ENCODE measurements at regions not wholly inside any gene's neighbourhood (a gene's known extent, or its start where the extent isn't known, plus 50 kb on each side); places are given as distances from the start of the nearest gene placed in this dataset.

DNA sequence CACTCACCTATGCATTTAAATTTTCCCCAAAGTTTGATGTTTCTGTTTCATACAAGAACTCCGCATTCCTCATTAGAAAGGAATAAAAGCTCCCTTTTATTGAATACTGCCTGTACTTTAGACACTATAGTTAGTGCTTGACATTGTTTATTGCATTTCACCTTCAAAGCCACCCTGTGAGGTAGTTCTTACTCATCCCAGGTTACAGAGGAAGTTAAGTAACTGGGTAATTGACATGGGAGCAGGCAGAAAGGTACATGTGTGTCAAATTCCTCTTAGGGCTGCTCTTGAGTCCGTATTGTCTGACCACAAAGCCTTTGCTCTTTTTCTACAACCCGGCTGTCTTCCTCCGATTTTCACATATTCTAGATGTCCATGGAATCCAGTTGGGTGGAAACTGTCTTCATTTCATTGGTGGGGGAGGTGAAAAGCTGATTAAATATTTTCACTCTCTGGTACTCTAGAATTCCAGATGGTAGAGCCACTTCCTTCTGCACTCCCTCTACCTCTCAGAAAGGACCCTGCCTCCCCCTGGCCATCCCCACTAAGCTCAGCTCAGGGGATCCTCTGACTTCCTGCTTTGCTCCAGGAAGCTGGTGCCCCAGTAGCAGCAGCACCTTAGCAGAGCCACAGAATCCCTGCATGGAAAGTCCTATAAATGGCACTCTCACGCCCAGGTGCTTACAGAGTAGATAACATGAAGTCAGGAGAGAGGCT, 319.2 kb downstream of the LRATD1 start:
- ATAC-seq, result no peak
- POLR2A ChIA-PET, result no interaction called here
- BruUV-seq (replicated peaks), result no TSS peak

DNA sequence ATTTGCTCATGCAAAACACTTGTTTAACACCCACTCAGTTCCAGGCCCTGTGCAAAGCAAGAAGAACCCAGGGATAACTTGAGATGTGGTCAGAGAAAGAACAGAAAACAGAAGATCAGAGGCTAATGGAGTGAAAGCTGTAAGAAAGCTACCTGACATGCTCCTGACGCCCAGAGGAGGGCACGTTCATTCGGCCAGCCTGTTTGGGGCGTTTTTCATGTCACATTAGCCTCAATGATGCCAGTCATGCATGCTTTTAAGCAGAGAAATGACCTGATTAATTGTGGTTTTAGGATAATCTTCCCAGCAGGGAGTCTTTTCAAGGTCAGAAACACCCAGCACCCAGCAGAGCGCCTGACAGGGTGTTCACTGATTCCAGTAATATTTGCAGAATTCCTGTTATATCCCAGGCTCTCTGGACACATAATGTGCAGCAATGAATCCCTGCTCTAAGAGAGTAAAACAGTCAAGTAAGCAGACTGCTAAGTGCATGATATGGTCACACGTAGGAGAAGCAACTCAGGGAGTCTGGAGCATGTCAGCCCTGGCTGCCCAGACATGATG, 320.0 kb downstream of the LRATD1 start:
- in situ Hi-C loops (cut with HindIII; ENCODE audit: low pct_unique_long_range_greater_than_20kb, low sequenced_read_pairs), result no loop called here
- TF ChIP-seq SIN3A (IDR thresholded peaks at IDR 0.05; ENCODE audit: borderline replicate concordance, insufficient read depth, low read depth, low read length) (no peak), POLR2AphosphoS5 (IDR thresholded peaks at IDR 0.05; ENCODE audit: low read depth, low read length) (no peak), TCF7L2 (IDR thresholded peaks at IDR 0.05; ENCODE audit: low read depth, low read length) (no peak)
- TF ChIP-seq, protein P1, sequence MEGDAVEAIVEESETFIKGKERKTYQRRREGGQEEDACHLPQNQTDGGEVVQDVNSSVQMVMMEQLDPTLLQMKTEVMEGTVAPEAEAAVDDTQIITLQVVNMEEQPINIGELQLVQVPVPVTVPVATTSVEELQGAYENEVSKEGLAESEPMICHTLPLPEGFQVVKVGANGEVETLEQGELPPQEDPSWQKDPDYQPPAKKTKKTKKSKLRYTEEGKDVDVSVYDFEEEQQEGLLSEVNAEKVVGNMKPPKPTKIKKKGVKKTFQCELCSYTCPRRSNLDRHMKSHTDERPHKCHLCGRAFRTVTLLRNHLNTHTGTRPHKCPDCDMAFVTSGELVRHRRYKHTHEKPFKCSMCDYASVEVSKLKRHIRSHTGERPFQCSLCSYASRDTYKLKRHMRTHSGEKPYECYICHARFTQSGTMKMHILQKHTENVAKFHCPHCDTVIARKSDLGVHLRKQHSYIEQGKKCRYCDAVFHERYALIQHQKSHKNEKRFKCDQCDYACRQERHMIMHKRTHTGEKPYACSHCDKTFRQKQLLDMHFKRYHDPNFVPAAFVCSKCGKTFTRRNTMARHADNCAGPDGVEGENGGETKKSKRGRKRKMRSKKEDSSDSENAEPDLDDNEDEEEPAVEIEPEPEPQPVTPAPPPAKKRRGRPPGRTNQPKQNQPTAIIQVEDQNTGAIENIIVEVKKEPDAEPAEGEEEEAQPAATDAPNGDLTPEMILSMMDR (IDR thresholded peaks at IDR 0.05), result no peak
- TF ChIP-seq, protein P2, sequence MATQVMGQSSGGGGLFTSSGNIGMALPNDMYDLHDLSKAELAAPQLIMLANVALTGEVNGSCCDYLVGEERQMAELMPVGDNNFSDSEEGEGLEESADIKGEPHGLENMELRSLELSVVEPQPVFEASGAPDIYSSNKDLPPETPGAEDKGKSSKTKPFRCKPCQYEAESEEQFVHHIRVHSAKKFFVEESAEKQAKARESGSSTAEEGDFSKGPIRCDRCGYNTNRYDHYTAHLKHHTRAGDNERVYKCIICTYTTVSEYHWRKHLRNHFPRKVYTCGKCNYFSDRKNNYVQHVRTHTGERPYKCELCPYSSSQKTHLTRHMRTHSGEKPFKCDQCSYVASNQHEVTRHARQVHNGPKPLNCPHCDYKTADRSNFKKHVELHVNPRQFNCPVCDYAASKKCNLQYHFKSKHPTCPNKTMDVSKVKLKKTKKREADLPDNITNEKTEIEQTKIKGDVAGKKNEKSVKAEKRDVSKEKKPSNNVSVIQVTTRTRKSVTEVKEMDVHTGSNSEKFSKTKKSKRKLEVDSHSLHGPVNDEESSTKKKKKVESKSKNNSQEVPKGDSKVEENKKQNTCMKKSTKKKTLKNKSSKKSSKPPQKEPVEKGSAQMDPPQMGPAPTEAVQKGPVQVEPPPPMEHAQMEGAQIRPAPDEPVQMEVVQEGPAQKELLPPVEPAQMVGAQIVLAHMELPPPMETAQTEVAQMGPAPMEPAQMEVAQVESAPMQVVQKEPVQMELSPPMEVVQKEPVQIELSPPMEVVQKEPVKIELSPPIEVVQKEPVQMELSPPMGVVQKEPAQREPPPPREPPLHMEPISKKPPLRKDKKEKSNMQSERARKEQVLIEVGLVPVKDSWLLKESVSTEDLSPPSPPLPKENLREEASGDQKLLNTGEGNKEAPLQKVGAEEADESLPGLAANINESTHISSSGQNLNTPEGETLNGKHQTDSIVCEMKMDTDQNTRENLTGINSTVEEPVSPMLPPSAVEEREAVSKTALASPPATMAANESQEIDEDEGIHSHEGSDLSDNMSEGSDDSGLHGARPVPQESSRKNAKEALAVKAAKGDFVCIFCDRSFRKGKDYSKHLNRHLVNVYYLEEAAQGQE (IDR thresholded peaks at IDR 0.05; ENCODE audit: insufficient read depth in 1 of 2, low read depth in 2 of 2, low read length in 1 of 2), result no peak
- DNase-seq (ENCODE audit: low read depth, low spot score) (no peak), ATAC-seq (no peak)
- POLR2A ChIA-PET, result no interaction called here
- intact Hi-C loops (cut with micrococcal nuclease; ENCODE audit: unreplicated experiment), result no loop called here
- Histone ChIP-seq H3K9me3 (ENCODE audit: control insufficient read depth, insufficient read depth, low read depth, low read length) (no peaks in the 10 kb centered on the region), H3K27me3 (ENCODE audit: control insufficient read depth, insufficient read depth, low read length) (no peaks in the 10 kb centered on the region), H3K27ac (ENCODE audit: low read length) (no peak overlapping the region), H3K4me3 (ENCODE audit: low read depth in 2 of 2, low read length in 2 of 2) (no peak overlapping the region), H3K36me3 (ENCODE audit: control insufficient read depth, insufficient read depth, low read length) (no peaks in the 10 kb centered on the region), H3K4me1 (ENCODE audit: control insufficient read depth, insufficient read depth, low read length) (no peaks in the 10 kb centered on the region)
- CTCF ChIA-PET, result no interaction called here
- BruUV-seq (replicated peaks), result no TSS peak

More for the DNA sequence above, 319.2 kb downstream of the LRATD1 start:
- no peak for DNase-seq (ENCODE audit: low read depth, low spot score)
- CTCF ChIA-PET, result no interaction called here
- Histone ChIP-seq H3K36me3 (ENCODE audit: control insufficient read depth, insufficient read depth, low read length) (no peaks in the 10 kb centered on the region), H3K27me3 (ENCODE audit: control insufficient read depth, insufficient read depth, low read length) (no peaks in the 10 kb centered on the region), H3K27ac (ENCODE audit: low read length) (no peak overlapping the region), H3K4me3 (ENCODE audit: low read depth in 2 of 2, low read length in 2 of 2) (no peak overlapping the region), H3K4me1 (ENCODE audit: control insufficient read depth, insufficient read depth, low read length) (no peaks in the 10 kb centered on the region), H3K9me3 (ENCODE audit: control insufficient read depth, insufficient read depth, low read depth, low read length) (no peaks in the 10 kb centered on the region)
- intact Hi-C loops (cut with micrococcal nuclease; ENCODE audit: unreplicated experiment) (no loop called here), in situ Hi-C loops (cut with HindIII; ENCODE audit: low pct_unique_long_range_greater_than_20kb, low sequenced_read_pairs) (no loop called here)
- TF ChIP-seq POLR2AphosphoS5 (IDR thresholded peaks at IDR 0.05; ENCODE audit: low read depth, low read length), result no peak
- TF ChIP-seq TCF7L2 (IDR thresholded peaks at IDR 0.05; ENCODE audit: low read depth, low read length), result no peak
- no peak for TF ChIP-seq SIN3A (IDR thresholded peaks at IDR 0.05; ENCODE audit: borderline replicate concordance, insufficient read depth, low read depth, low read length)
- TF ChIP-seq, protein P2 (IDR thresholded peaks at IDR 0.05; ENCODE audit: insufficient read depth in 1 of 2, low read depth in 2 of 2, low read length in 1 of 2), result no peak
- TF ChIP-seq, protein P1 (IDR thresholded peaks at IDR 0.05), result no peak

Data from Panc1 (cell line).